ENCODE measurements at regions not wholly inside any gene's neighbourhood (a gene's known extent, or its start where the extent isn't known, plus 50 kb on each side); places are given as distances from the start of the nearest gene placed in this dataset.

DNA sequence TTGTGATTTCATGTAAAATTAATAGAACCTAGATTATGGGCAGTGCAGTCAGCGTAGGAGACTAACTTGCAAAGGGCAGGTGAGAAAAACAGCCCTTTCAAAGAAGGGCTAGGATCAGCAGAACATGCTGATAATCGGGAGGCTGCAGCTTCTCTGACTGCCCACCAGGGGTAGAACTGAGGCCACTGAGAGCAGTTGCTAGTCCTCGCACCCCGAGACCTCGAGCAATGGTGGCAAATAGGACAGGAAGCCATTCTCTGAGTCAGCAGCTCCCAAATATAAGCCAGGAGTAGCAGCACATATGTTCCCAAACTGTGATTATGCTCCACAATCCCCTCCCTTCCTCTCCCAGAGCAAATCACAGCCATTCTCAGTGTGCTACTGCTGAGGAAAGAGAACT is 186.5 kb downstream of the MSL3 start:
- H3K27me3 ChIP-seq, result peaks cover 0 to 13% of the 10 kb centered on the region in 2 donors
- peaks cover 0 to 9% of the 10 kb centered on the region in 2 donors for H3K9me3 ChIP-seq
- no peak overlapping the region for H3K27ac ChIP-seq
- H3K36me3 ChIP-seq, result no peaks in the 10 kb centered on the region
- H3K4me1 ChIP-seq, result no peaks in the 10 kb centered on the region
- TF ChIP-seq, protein P1, sequence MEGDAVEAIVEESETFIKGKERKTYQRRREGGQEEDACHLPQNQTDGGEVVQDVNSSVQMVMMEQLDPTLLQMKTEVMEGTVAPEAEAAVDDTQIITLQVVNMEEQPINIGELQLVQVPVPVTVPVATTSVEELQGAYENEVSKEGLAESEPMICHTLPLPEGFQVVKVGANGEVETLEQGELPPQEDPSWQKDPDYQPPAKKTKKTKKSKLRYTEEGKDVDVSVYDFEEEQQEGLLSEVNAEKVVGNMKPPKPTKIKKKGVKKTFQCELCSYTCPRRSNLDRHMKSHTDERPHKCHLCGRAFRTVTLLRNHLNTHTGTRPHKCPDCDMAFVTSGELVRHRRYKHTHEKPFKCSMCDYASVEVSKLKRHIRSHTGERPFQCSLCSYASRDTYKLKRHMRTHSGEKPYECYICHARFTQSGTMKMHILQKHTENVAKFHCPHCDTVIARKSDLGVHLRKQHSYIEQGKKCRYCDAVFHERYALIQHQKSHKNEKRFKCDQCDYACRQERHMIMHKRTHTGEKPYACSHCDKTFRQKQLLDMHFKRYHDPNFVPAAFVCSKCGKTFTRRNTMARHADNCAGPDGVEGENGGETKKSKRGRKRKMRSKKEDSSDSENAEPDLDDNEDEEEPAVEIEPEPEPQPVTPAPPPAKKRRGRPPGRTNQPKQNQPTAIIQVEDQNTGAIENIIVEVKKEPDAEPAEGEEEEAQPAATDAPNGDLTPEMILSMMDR (IDR thresholded peaks at IDR 0.05), result no peak
- TF ChIP-seq POLR2AphosphoS5 (IDR thresholded peaks at IDR 0.05), result no peak
- TF ChIP-seq POLR2A (IDR thresholded peaks at IDR 0.05), result no peak
- intact Hi-C loops (cut with DNase I; ENCODE audit: low total_unique reads), result no loop called here
- no peak overlapping the region for H3K4me3 ChIP-seq
- DNase-seq (ENCODE audit: low spot score in 2 of 2), result no peak

DNA sequence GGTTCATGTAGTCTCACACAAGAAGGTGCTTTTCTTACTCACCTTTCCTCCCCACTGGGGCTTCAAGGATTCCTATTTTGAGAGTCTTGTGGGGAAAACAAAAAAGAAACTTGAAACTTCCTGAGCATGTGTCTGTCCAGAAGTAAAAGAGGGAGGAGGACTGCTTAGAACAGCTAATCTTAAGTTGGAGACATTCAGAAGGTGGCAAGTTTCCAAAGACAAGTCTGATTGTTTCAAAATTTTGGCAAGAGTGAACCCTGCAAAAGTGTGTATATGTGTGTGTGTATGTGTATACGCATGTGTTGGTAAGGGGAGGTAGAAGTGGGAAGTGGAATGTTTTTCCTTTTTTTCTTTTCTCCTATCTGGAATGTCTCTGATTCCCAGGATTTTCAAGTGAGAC is 189.0 kb upstream of the FRMPD4 start:
- Histone ChIP-seq H3K4me3 (no peak overlapping the region), H3K9me3 (peaks cover 0 to 9% of the 10 kb centered on the region in 2 donors), H3K36me3 (no peaks in the 10 kb centered on the region), H3K27me3 (peaks cover 0 to 4% of the 10 kb centered on the region in 2 donors), H3K27ac (no peak overlapping the region), H3K4me1 (no peaks in the 10 kb centered on the region)
- TF ChIP-seq POLR2A (IDR thresholded peaks at IDR 0.05) (no peak), POLR2AphosphoS5 (IDR thresholded peaks at IDR 0.05) (no peak)
- TF ChIP-seq, protein P1 (IDR thresholded peaks at IDR 0.05), result no peak
- no peak for DNase-seq (ENCODE audit: low spot score in 2 of 2)
- intact Hi-C loops (cut with DNase I; ENCODE audit: low total_unique reads), result no loop called here

DNA sequence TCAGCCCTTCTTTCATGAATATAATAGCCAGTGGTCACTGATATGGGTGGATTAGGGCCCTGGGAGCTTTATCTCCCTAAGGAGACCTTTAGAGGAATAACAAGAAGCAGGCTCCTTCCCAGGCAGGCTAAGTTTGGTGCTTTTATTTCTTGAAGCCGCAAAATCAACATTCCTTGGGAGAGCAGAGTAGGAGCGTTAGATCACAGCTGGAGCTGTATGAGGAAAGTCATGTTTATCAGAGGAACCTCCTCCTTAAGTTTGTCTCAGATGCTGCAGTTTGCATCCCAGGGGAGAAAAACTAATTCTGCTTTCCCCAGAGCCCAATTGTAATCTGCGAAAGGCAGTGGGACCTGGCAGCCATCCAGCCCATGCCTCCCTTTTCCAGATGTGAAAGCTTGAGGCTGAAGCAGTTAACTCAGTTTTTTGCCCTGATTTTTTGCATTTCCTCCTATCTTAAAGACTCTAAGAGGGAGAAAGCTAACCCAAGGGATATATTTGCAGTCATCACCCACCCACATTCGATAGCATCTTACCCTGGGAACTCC is 186.0 kb upstream of the FRMPD4 start:
- Histone ChIP-seq H3K4me3 (no peak overlapping the region), H3K27ac (no peak overlapping the region)
- TF ChIP-seq, protein P1 (IDR thresholded peaks at IDR 0.05), result no peak
- TF ChIP-seq POLR2AphosphoS5 (IDR thresholded peaks at IDR 0.05) (no peak), POLR2A (IDR thresholded peaks at IDR 0.05) (no peak)

DNA sequence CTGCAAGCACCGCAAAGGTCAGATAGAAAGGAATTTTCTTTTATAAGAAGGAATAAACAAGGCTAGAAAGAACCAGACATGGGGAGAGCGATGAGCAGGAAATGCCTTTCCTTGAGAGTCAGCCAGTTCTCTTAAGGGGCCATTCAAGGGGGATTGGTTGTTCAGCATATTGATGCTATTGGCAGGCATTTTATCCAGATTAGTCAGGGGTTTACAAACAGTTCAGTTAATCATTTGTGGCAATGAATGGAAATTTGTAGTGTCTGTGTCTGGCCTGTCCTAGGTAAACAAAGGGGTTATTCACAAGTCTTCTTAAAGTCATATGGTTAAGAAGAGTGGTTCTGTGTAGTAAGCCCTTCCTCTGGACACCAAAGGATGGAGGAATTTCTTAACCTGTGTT is 184.7 kb upstream of the FRMPD4 start:
- Histone ChIP-seq H3K4me3 (no peak overlapping the region), H3K9me3 (peaks cover 0 to 3% of the 10 kb centered on the region in 2 donors), H3K36me3 (no peaks in the 10 kb centered on the region), H3K4me1 (no peaks in the 10 kb centered on the region), H3K27me3 (no peaks in the 10 kb centered on the region), H3K27ac (no peak overlapping the region)
- intact Hi-C loops (cut with DNase I; ENCODE audit: low total_unique reads), result no loop called here
- TF ChIP-seq, protein P1 (IDR thresholded peaks at IDR 0.05), result no peak
- TF ChIP-seq POLR2A (IDR thresholded peaks at IDR 0.05), result no peak
- TF ChIP-seq POLR2AphosphoS5 (IDR thresholded peaks at IDR 0.05), result no peak
- DNase-seq (ENCODE audit: low spot score in 2 of 2), result no peak

More for the DNA sequence above, 186.0 kb upstream of the FRMPD4 start:
- H3K9me3 ChIP-seq, result peaks cover 0 to 9% of the 10 kb centered on the region in 2 donors
- H3K36me3 ChIP-seq, result no peaks in the 10 kb centered on the region
- intact Hi-C loops (cut with DNase I; ENCODE audit: low total_unique reads), result no loop called here
- DNase-seq (ENCODE audit: low spot score in 2 of 2), result no peak
- H3K27me3 ChIP-seq, result no peaks in the 10 kb centered on the region
- H3K4me1 ChIP-seq, result no peaks in the 10 kb centered on the region

DNA sequence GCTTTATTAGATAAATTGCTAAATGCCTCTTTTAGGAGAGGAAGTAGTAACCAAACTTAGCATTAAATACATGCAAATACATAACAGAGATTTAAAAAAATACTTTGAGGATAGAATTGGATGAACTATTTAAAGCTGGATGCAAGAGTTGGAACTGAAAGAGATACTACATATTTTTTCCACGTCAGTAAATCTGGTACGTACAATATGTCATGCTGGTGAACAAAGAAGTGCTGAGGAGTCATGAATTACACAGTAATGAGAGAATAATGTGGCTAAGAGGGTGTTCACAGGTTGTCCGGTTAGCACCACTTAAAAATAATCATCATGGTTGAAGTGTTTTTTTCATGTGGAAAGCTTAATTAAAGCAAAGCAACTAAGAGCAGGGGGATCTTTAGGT is 184.1 kb upstream of the FRMPD4 start:
- intact Hi-C loops (cut with DNase I; ENCODE audit: low total_unique reads), result no loop called here
- TF ChIP-seq POLR2A (IDR thresholded peaks at IDR 0.05) (no peak), POLR2AphosphoS5 (IDR thresholded peaks at IDR 0.05) (no peak)
- TF ChIP-seq, protein P1 (IDR thresholded peaks at IDR 0.05), result no peak
- Histone ChIP-seq H3K4me1 (no peaks in the 10 kb centered on the region), H3K36me3 (no peaks in the 10 kb centered on the region), H3K27ac (no peak overlapping the region), H3K27me3 (no peaks in the 10 kb centered on the region), H3K4me3 (no peak overlapping the region), H3K9me3 (no peaks in the 10 kb centered on the region)
- DNase-seq (ENCODE audit: low spot score in 2 of 2), result no peak

All from breast epithelium (tissue), 4 donors.